ENCODE measurements at regions not wholly inside any gene's neighbourhood (a gene's known extent, or its start where the extent isn't known, plus 50 kb on each side); places are given as distances from the start of the nearest gene placed in this dataset.
"Not testable (repeated sequence)": the region's sequence is repeated elsewhere in the genome, so short reads cannot be mapped to it uniquely, and the experiment has no call there.

DNA sequence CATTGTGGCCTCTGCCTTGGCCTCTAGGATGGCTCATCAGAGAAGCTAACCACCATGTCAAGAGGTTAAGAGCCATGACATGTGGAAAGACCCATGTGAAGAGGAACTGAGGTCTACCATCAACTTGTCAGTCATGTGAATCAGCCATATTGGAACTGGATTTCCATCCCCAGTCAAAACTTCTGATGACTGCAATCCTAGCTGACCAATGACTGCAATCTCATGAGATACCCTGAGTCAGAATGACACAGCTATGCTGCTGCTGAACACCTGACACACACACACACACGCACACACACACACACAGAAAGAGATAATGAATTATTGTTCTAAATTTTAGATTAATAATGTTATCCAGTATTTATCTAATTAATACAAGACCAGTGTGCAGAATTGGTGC, 337.5 kb upstream of the LMCD1 start:
- no peak overlapping the region for H3K4me2 ChIP-seq (ENCODE audit: unreplicated experiment)
- no peaks in the 10 kb centered on the region for H3K79me2 ChIP-seq (ENCODE audit: insufficient read depth)
- no peaks in the 10 kb centered on the region for H3F3A ChIP-seq (ENCODE audit: insufficient read depth)
- no peaks in the 10 kb centered on the region for H4K20me1 ChIP-seq (ENCODE audit: insufficient read depth)
- 67 to 89% methylated on average over 1 of the region's 1 CpG for WGBS, 2 experiments (ENCODE audit: low coverage in 1 of 2, low lambda C conversion rate in 2 of 2, missing lambda C conversion rate in 2 of 2)
- no peak overlapping the region for H3K9ac ChIP-seq
- H3K9me3 ChIP-seq (ENCODE audit: low read depth): no peaks in the 10 kb centered on the region
- no peaks in the 10 kb centered on the region for H3K9me2 ChIP-seq (ENCODE audit: insufficient read depth)
- H2AFZ ChIP-seq: no peak overlapping the region
- in situ Hi-C loops (cut with MboI): no loop called here
- H3K4me1 ChIP-seq (ENCODE audit: insufficient read depth): no peaks in the 10 kb centered on the region
- H3K27ac ChIP-seq: no peak overlapping the region
- H3K4me3 ChIP-seq: no peak overlapping the region
- no peak for TF ChIP-seq EZH2phosphoT487 (IDR thresholded peaks at IDR 0.05; ENCODE audit: insufficient read depth, low read depth)
- no peaks in the 10 kb centered on the region for H3K36me3 ChIP-seq (ENCODE audit: low read depth)
- no peak for DNase-seq
- no peaks in the 10 kb centered on the region for H3K27me3 ChIP-seq (replicated peaks; ENCODE audit: insufficient read depth)

DNA sequence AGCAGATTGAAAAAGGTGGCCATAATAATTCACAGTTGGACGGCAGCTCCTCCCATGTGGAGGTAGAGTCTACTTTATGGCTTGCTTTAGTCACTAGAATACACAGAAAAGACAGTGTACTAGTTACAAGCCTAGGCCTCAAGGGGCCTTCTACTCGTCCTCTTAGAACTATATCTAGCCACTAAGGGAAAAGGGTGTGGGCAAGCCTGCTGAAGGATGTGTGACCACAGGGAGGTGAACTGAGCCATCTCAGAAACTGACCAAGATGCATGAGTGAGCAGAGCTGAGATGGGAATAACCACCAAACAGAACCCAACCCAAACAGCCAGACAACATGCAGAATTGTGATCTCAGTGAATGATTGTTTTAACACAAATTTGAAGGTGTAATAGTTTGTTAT, 335.6 kb upstream of the LMCD1 start:
- DNase-seq: no peak
- H3K4me1 ChIP-seq (ENCODE audit: insufficient read depth): no peaks in the 10 kb centered on the region
- no peaks in the 10 kb centered on the region for H4K20me1 ChIP-seq (ENCODE audit: insufficient read depth)
- H3K4me3 ChIP-seq: no peak overlapping the region
- TF ChIP-seq EZH2phosphoT487 (IDR thresholded peaks at IDR 0.05; ENCODE audit: insufficient read depth, low read depth): no peak
- TF ChIP-seq EZH2 (IDR thresholded peaks at IDR 0.05; ENCODE audit: insufficient read depth, poor library complexity, severe bottlenecking): no peak
- H3K9ac ChIP-seq: no peak overlapping the region
- no peak overlapping the region for H2AFZ ChIP-seq
- no peaks in the 10 kb centered on the region for H3K9me3 ChIP-seq (ENCODE audit: low read depth)
- H3K27ac ChIP-seq: no peak overlapping the region
- in situ Hi-C loops (cut with MboI): no loop called here
- no peaks in the 10 kb centered on the region for H3K36me3 ChIP-seq (ENCODE audit: low read depth)
- H3K27me3 ChIP-seq (replicated peaks; ENCODE audit: insufficient read depth): no peaks in the 10 kb centered on the region
- H3K9me2 ChIP-seq (ENCODE audit: insufficient read depth): no peaks in the 10 kb centered on the region
- H3K79me2 ChIP-seq (ENCODE audit: insufficient read depth): no peaks in the 10 kb centered on the region
- WGBS, 2 experiments (ENCODE audit: low coverage in 1 of 2, low lambda C conversion rate in 2 of 2, missing lambda C conversion rate in 2 of 2): 32 to 39% methylated on average over 2 of the region's 2 CpGs
- no peak overlapping the region for H3K4me2 ChIP-seq (ENCODE audit: unreplicated experiment)
- no peaks in the 10 kb centered on the region for H3F3A ChIP-seq (ENCODE audit: insufficient read depth)

GRCh38 chr3:8170971-8171508, 330.6 kb upstream of the LMCD1 start:
- in situ Hi-C loops (cut with MboI): no loop called here
- H2AFZ ChIP-seq: no peak overlapping the region
- H3K36me3 ChIP-seq (ENCODE audit: low read depth): no peaks in the 10 kb centered on the region
- 50 to 51% methylated on average over 5 of the region's 5 CpGs for WGBS, 2 experiments (ENCODE audit: low coverage in 1 of 2, low lambda C conversion rate in 2 of 2, missing lambda C conversion rate in 2 of 2)
- TF ChIP-seq EZH2 (IDR thresholded peaks at IDR 0.05; ENCODE audit: insufficient read depth, poor library complexity, severe bottlenecking) (no peak), EZH2phosphoT487 (IDR thresholded peaks at IDR 0.05; ENCODE audit: insufficient read depth, low read depth) (no peak)
- no peak overlapping the region for H3K4me3 ChIP-seq
- no peaks in the 10 kb centered on the region for H3K9me3 ChIP-seq (ENCODE audit: low read depth)
- no peaks in the 10 kb centered on the region for H4K20me1 ChIP-seq (ENCODE audit: insufficient read depth)
- H3K9ac ChIP-seq: no peak overlapping the region
- H3K4me2 ChIP-seq (ENCODE audit: unreplicated experiment): no peak overlapping the region
- no peaks in the 10 kb centered on the region for H3K27me3 ChIP-seq (replicated peaks; ENCODE audit: insufficient read depth)
- H3F3A ChIP-seq (ENCODE audit: insufficient read depth): no peaks in the 10 kb centered on the region
- H3K4me1 ChIP-seq (ENCODE audit: insufficient read depth): no peaks in the 10 kb centered on the region
- no peaks in the 10 kb centered on the region for H3K79me2 ChIP-seq (ENCODE audit: insufficient read depth)
- no peaks in the 10 kb centered on the region for H3K9me2 ChIP-seq (ENCODE audit: insufficient read depth)
- no peak overlapping the region for H3K27ac ChIP-seq
- no peak for DNase-seq

DNA sequence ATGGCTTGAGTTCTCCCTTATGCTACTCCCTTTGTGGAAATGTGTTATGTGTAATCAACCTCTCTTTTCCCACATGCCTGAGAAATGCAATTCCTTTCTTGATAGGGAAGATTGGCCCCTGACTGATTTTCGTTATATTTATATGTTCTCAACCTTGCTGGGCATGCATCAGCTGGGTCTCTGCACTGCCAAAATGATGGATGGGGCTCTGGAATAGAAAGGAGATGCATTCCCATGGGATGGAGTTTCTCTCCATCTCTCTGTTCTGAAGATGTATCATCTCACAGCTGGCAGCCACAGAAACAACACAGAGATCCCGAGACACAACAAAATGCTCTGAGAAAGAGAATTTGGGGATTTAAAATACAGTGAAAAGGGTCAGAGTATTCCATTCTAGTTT, 327.7 kb upstream of the LMCD1 start:
- Histone ChIP-seq H3K9me3 (ENCODE audit: low read depth) (no peaks in the 10 kb centered on the region), H4K20me1 (ENCODE audit: insufficient read depth) (no peaks in the 10 kb centered on the region), H3K36me3 (ENCODE audit: low read depth) (no peaks in the 10 kb centered on the region), H3F3A (ENCODE audit: insufficient read depth) (no peaks in the 10 kb centered on the region), H3K4me2 (ENCODE audit: unreplicated experiment) (no peak overlapping the region), H2AFZ (no peak overlapping the region), H3K27ac (no peak overlapping the region), H3K9me2 (ENCODE audit: insufficient read depth) (no peaks in the 10 kb centered on the region), H3K9ac (no peak overlapping the region), H3K4me1 (ENCODE audit: insufficient read depth) (no peaks in the 10 kb centered on the region), H3K79me2 (ENCODE audit: insufficient read depth) (no peaks in the 10 kb centered on the region), H3K4me3 (no peak overlapping the region), H3K27me3 (replicated peaks; ENCODE audit: insufficient read depth) (no peaks in the 10 kb centered on the region)
- TF ChIP-seq EZH2phosphoT487 (IDR thresholded peaks at IDR 0.05; ENCODE audit: insufficient read depth, low read depth): no peak
- no peak for TF ChIP-seq EZH2 (IDR thresholded peaks at IDR 0.05; ENCODE audit: insufficient read depth, poor library complexity, severe bottlenecking)
- DNase-seq: no peak
- in situ Hi-C loops (cut with MboI): no loop called here
- WGBS, 2 experiments (ENCODE audit: low coverage in 1 of 2, low lambda C conversion rate in 2 of 2, missing lambda C conversion rate in 2 of 2): 19 to 26% methylated on average over 2 of the region's 2 CpGs

GRCh38 chr3:8176759-8177483, 324.7 kb upstream of the LMCD1 start:
- H3K27ac ChIP-seq; in situ Hi-C loops (cut with MboI); H3K4me2 ChIP-seq (ENCODE audit: unreplicated experiment); H3K27me3 ChIP-seq (replicated peaks; ENCODE audit: insufficient read depth); H3K9me3 ChIP-seq (ENCODE audit: low read depth); H3K9ac ChIP-seq; H2AFZ ChIP-seq; H3K36me3 ChIP-seq (ENCODE audit: low read depth); H3K79me2 ChIP-seq (ENCODE audit: insufficient read depth); H4K20me1 ChIP-seq (ENCODE audit: insufficient read depth); H3K9me2 ChIP-seq (ENCODE audit: insufficient read depth); H3K4me1 ChIP-seq (ENCODE audit: insufficient read depth); H3F3A ChIP-seq (ENCODE audit: insufficient read depth); H3K4me3 ChIP-seq: not testable (repeated sequence)
- 71 to 81% methylated on average over 8 to 9 of the region's 10 CpGs for whole genome bisulfite sequencing, 2 experiments (ENCODE audit: low coverage in 1 of 2, low lambda C conversion rate in 2 of 2, missing lambda C conversion rate in 2 of 2)
- DNase-seq: peak; percentile 19

DNA sequence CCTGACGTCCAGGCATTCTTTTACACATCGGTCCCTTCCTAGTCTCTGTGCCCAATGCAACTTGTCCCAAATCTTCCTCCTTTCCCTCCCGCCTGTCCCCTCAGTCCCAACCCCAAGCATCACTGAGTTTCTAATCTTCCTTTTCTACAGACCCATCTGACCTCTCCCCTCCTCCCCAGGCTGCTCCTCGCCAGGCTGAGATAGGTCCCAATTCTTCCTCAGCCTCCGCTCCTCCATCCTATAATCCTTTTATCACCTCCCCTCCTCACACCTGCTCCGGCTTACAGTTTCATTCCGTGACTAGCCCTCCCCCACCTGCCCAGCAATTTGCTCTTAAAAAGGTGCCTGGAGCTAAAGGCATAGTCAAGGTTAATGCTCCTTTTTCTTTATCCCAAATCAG, 323.1 kb upstream of the LMCD1 start:
- H3K79me2 ChIP-seq (ENCODE audit: insufficient read depth); H3K27me3 ChIP-seq (replicated peaks; ENCODE audit: insufficient read depth); H4K20me1 ChIP-seq (ENCODE audit: insufficient read depth); H3K9ac ChIP-seq; H3F3A ChIP-seq (ENCODE audit: insufficient read depth); H3K4me2 ChIP-seq (ENCODE audit: unreplicated experiment); DNase-seq; H3K36me3 ChIP-seq (ENCODE audit: low read depth); H3K4me1 ChIP-seq (ENCODE audit: insufficient read depth); H3K27ac ChIP-seq; in situ Hi-C loops (cut with MboI); H3K9me3 ChIP-seq (ENCODE audit: low read depth); H3K9me2 ChIP-seq (ENCODE audit: insufficient read depth); H3K4me3 ChIP-seq; H2AFZ ChIP-seq: not testable (repeated sequence)
- WGBS, 2 experiments (ENCODE audit: low coverage in 1 of 2, low lambda C conversion rate in 2 of 2, missing lambda C conversion rate in 2 of 2): 29 to 45% methylated on average over 6 to 7 of the region's 7 CpGs

All from GM23248 (cell line).